ENCODE measurements at regions not wholly inside any gene's neighbourhood (a gene's known extent, or its start where the extent isn't known, plus 50 kb on each side); places are given as distances from the start of the nearest gene placed in this dataset.

DNA sequence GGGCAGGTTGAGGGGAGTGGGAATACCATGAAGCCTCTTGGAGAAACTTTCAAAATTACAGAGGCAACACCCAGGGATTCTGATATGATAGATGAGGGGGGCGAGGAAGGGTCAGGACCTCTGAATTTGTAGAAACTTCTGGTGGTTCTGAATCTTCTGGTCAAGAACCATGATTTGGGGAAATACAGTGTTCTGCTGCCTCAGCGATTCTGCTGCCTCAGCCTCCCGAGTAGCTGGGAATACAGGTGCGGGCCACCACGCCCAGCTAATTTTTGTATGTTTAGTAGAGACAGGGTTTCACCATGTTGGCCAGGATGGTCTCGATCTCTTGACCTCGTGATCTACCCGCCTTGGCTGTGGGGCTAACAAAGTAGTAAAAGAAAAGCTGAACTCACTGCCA is 70.4 kb downstream of the MAGEF1 start:
- H3K4me3 ChIP-seq (ENCODE audit: low read depth, low read length): no peak overlapping the region
- TF ChIP-seq, protein P1, sequence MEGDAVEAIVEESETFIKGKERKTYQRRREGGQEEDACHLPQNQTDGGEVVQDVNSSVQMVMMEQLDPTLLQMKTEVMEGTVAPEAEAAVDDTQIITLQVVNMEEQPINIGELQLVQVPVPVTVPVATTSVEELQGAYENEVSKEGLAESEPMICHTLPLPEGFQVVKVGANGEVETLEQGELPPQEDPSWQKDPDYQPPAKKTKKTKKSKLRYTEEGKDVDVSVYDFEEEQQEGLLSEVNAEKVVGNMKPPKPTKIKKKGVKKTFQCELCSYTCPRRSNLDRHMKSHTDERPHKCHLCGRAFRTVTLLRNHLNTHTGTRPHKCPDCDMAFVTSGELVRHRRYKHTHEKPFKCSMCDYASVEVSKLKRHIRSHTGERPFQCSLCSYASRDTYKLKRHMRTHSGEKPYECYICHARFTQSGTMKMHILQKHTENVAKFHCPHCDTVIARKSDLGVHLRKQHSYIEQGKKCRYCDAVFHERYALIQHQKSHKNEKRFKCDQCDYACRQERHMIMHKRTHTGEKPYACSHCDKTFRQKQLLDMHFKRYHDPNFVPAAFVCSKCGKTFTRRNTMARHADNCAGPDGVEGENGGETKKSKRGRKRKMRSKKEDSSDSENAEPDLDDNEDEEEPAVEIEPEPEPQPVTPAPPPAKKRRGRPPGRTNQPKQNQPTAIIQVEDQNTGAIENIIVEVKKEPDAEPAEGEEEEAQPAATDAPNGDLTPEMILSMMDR (conservative IDR thresholded peaks at IDR 0.05; ENCODE audit: low read depth, low read length): no peak
- no peak for DNase-seq (ENCODE audit: low read depth)

DNA sequence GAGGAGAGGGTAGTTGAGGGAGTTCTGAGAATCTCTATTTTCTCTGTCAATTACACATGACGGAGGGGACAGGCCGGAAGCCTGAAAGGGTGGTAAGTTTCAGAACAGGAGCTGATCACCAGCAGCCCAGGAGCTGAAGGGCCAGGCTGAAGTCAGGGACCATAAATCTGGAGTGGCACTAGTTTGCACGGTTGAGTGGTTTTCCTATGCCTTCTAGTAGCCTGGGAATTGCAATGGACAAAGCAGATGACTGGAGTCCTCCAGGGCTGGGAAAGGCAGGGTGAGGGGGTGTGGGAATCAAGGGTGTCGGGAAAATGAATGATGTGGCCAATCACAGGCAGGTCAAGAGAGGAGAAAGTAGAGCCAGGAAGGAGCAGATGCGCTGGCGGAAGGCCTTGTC is 72.5 kb downstream of the MAGEF1 start:
- TF ChIP-seq, protein P1 (conservative IDR thresholded peaks at IDR 0.05; ENCODE audit: low read depth, low read length): no peak
- no peak overlapping the region for H3K4me3 ChIP-seq (ENCODE audit: low read depth, low read length)
- DNase-seq (ENCODE audit: low read depth): peak; percentile 15

DNA sequence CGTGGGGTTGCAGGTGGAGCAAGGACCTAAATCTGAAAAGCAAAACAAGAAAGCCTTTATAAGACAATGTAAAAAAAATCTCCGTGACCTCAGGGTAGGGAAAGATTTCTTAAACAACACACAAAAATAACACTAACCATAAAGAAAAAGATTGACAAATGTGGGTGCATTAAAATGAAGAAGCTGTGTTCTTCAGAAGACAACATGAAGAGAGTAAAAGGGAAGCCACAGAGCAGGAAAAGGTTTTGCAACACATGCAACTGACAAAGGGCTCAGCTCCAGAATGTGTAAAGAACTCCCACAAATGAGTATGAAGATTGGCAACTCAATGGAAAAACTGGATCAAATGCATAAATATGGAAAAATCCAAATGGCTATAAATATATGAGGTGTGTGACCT is 74.2 kb downstream of the MAGEF1 start:
- DNase-seq (ENCODE audit: low read depth): no peak
- TF ChIP-seq, protein P1 (conservative IDR thresholded peaks at IDR 0.05; ENCODE audit: low read depth, low read length): no peak
- H3K4me3 ChIP-seq (ENCODE audit: low read depth, low read length): no peak overlapping the region

DNA sequence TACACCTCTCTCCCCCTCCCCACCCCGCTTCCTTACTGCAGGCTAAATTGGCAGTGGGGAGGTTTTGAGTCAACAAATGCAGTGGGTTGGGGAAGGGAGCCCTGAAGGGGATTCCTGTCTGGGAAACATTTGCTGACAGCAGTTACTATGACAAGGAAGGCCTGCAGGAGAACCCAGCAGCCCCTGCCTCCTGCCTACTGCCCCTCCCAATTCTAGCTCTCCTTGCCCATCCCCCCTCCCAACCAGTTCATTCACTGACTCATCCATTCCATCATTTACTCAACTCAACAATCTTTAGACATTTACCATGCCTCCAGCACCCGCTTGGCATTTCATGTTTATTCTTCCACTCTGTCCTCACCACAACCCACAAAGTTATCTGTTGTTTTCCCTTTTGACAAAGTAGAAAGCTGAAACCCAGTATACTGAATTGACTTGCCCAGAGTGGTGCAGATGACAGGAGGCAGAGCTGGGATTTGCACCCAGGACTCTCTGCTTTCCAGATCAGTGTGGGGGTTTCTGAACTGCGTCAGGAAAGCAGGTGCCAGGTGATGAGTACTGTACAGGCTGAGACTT is 75.0 kb downstream of the MAGEF1 start:
- no peak overlapping the region for H3K4me3 ChIP-seq (ENCODE audit: low read depth, low read length)
- TF ChIP-seq, protein P1 (conservative IDR thresholded peaks at IDR 0.05; ENCODE audit: low read depth, low read length): no peak
- DNase-seq (ENCODE audit: low read depth): peak; percentile 22

DNA sequence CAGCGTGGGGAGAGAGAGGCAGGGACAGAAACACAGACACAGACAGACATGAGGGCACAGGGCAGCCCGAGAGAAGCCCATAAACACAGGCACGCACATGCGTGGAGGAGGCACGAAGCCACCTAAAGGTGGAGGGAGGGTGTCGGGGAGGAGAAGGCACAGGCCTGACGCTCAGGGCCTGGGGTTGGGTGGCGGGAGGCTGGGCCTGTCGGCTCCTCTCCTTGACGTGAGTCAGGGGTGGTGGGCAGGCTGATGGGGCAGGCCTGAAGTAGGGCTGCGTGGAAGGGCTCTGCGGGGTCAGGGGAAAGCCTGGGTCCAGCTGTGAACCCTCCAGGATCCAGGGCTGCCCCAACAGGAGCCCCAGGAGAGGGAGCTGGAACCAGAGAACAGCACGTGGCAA is 74.2 kb downstream of the EPHB3 start:
- H3K4me3 ChIP-seq (ENCODE audit: low read depth, low read length): no peak overlapping the region
- TF ChIP-seq, protein P1 (conservative IDR thresholded peaks at IDR 0.05; ENCODE audit: low read depth, low read length): no peak
- DNase-seq (ENCODE audit: low read depth): no peak

DNA sequence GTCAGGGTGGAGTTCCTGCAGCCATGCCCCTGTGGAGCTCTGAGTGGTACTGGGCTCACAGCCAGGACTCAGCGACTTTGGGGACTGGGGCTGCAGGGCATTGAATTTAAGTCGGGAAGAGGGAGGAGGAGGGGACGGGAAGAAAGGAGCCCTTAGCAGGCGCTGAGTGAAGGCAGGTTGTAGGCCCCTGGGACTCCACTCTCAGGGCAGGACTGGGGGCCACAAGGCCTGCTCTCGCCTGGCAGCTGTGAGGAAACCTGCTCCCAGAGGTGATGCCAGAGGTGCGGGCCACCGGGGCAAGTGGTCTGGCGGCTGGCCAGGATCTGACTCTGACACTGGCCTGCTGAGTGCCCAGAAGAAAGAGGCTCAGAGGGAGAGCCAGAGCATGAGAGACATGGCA is 73.5 kb downstream of the EPHB3 start:
- TF ChIP-seq, protein P1 (conservative IDR thresholded peaks at IDR 0.05; ENCODE audit: low read depth, low read length): no peak
- DNase-seq (ENCODE audit: low read depth): no peak
- no peak overlapping the region for H3K4me3 ChIP-seq (ENCODE audit: low read depth, low read length)

DNA sequence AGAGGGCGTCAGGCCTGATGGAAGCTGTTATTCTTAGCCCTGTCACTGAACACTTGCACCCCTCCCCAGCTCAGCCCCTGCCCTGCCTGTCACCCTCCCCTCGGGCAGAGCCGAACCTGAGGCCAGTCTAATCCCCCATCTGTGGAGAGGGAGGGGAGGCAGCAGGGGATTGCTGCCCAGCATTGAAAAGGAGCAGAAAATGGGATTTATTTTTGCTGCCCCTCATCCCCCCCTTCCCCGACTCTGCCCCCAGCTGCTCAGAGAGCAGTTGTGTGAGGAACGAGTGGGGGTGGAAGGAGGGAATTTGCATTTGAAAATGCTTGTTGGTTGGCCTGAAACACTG is 71.6 kb downstream of the EPHB3 start:
- DNase-seq (ENCODE audit: low read depth): no peak
- TF ChIP-seq, protein P1 (conservative IDR thresholded peaks at IDR 0.05; ENCODE audit: low read depth, low read length): no peak
- no peak overlapping the region for H3K4me3 ChIP-seq (ENCODE audit: low read depth, low read length)

Measured in epithelial cell of proximal tubule (primary cell).